Astrocyte (in vitro differentiated cells and primary cell): ENCODE measurements at regions not wholly inside any gene's neighbourhood (a gene's known extent, or its start where the extent isn't known, plus 50 kb on each side); places are given as distances from the start of the nearest gene placed in this dataset.

Experiments
- DNase-seq: peaks from one replicate; pipeline ENCODE4 v3.0.0-alpha.2; 2010; ENCODE audit warnings: low read depth
- FAIRE-seq: peaks from 2 replicates; lab custom pipeline; 2011; peaks lifted over from hg19 to GRCh38; lab: Jason Lieb, UNC
- H2AFZ ChIP-seq: 2 replicates; pipeline ENCODE4 v1.6.0; 2012; ENCODE audit warnings: low read depth, low read length, inconsistent platforms
- H3K27ac ChIP-seq: 2 replicates; pipeline ENCODE4 v1.5.1; 2011; ENCODE audit warnings: low read depth, low read length, inconsistent platforms
- H3K27me3 ChIP-seq: 2 replicates; pipeline ENCODE4 v1.6.0; 2011; ENCODE audit warnings: low read length, inconsistent platforms; ENCODE audit not compliant: insufficient read depth
- H3K36me3 ChIP-seq: 2 replicates; pipeline ENCODE4 v1.5.1; 2011; ENCODE audit warnings: low read length, inconsistent platforms; ENCODE audit not compliant: insufficient read depth
- H3K4me1 ChIP-seq: 2 replicates; pipeline ENCODE4 v1.5.1; 2011; ENCODE audit warnings: low read length, inconsistent platforms; ENCODE audit not compliant: insufficient read depth
- H3K4me2 ChIP-seq: 2 replicates; pipeline ENCODE4 v1.6.0; 2012; ENCODE audit warnings: low read length, inconsistent platforms
- H3K4me3 ChIP-seq: 2 replicates; pipeline ENCODE4 v1.5.1; 2011; ENCODE audit warnings: low read depth, mild to moderate bottlenecking, low read length, inconsistent platforms; ENCODE audit not compliant: insufficient read depth
- H3K79me2 ChIP-seq: 2 replicates; pipeline ENCODE4 v1.6.0; 2012; ENCODE audit warnings: mild to moderate bottlenecking, low read length, inconsistent platforms; ENCODE audit not compliant: insufficient read depth
- H3K9ac ChIP-seq: 2 replicates; pipeline ENCODE4 v1.6.0; 2012; ENCODE audit warnings: mild to moderate bottlenecking, low read length, inconsistent platforms
- H3K9me3 ChIP-seq: 2 replicates; pipeline ENCODE4 v1.5.1; 2012; ENCODE audit warnings: low read depth, mild to moderate bottlenecking, low read length, inconsistent platforms; ENCODE audit not compliant: insufficient read depth
- H4K20me1 ChIP-seq: 2 replicates; pipeline ENCODE4 v1.6.0; 2012; ENCODE audit warnings: low read length, inconsistent platforms; ENCODE audit not compliant: insufficient read depth
- H3K27ac Mint-ChIP-seq: one replicate; pipeline ENCODE4 v1.8.0; 2021; ENCODE audit warnings: mild to moderate bottlenecking, mixed read lengths; ENCODE audit not compliant: unreplicated experiment
- H3K27me3 Mint-ChIP-seq: one replicate; pipeline ENCODE4 v1.8.0; 2021; ENCODE audit warnings: low read depth, mixed read lengths; ENCODE audit not compliant: unreplicated experiment
- H3K36me3 Mint-ChIP-seq: one replicate; pipeline ENCODE4 v1.8.0; 2021; ENCODE audit warnings: low read depth, mixed read lengths; ENCODE audit not compliant: unreplicated experiment
- H3K4me1 Mint-ChIP-seq: one replicate; pipeline ENCODE4 v1.8.0; 2021; ENCODE audit warnings: low read depth, mixed read lengths; ENCODE audit not compliant: unreplicated experiment
- H3K4me3 Mint-ChIP-seq: one replicate; pipeline ENCODE4 v1.8.0; 2021; ENCODE audit warnings: mild to moderate bottlenecking, moderate library complexity, mixed read lengths; ENCODE audit not compliant: unreplicated experiment
- H3K9me3 Mint-ChIP-seq: one replicate; pipeline ENCODE4 v1.8.0; 2021; ENCODE audit warnings: mild to moderate bottlenecking, mixed read lengths; ENCODE audit not compliant: unreplicated experiment
- EZH2 ChIP-seq: IDR thresholded peaks from 2 replicates; pipeline ENCODE4 v1.6.1; 2012; ENCODE audit warnings: mild to moderate bottlenecking, low read length, inconsistent platforms; ENCODE audit not compliant: insufficient read depth
- TF ChIP-seq, protein P1 (sequence below): IDR thresholded peaks from 2 replicates; pipeline ENCODE4 v1.5.1; 2011; ENCODE audit warnings: low read depth, mild to moderate bottlenecking, inconsistent platforms, low read length, moderate library complexity; ENCODE audit not compliant: insufficient read depth

GRCh38 chr12:113766131-113766878 is 199.8 kb downstream of the RBM19 start:
- Mint-ChIP-seq H3K4me3 (no peak overlapping the region), H3K27ac (no peak overlapping the region), H3K9me3 (no peaks in the 10 kb centered on the region), H3K36me3 (no peaks in the 10 kb centered on the region), H3K4me1 (peaks cover 12% of the 10 kb centered on the region), H3K27me3 (peaks cover 17% of the 10 kb centered on the region)
- H3K79me2 ChIP-seq = no peaks in the 10 kb centered on the region
- H3K4me1 ChIP-seq = peaks cover 11% of the 10 kb centered on the region
- H3K27ac ChIP-seq = no peak overlapping the region
- no peaks in the 10 kb centered on the region for H4K20me1 ChIP-seq
- FAIRE-seq (no peak), DNase-seq (no peak)
- peaks cover 12% of the 10 kb centered on the region for H3K27me3 ChIP-seq
- no peaks in the 10 kb centered on the region for H3K36me3 ChIP-seq
- H3K9me3 ChIP-seq = no peaks in the 10 kb centered on the region
- no peak overlapping the region for H3K4me3 ChIP-seq
- H3K9ac ChIP-seq = no peak overlapping the region
- TF ChIP-seq, protein P1, sequence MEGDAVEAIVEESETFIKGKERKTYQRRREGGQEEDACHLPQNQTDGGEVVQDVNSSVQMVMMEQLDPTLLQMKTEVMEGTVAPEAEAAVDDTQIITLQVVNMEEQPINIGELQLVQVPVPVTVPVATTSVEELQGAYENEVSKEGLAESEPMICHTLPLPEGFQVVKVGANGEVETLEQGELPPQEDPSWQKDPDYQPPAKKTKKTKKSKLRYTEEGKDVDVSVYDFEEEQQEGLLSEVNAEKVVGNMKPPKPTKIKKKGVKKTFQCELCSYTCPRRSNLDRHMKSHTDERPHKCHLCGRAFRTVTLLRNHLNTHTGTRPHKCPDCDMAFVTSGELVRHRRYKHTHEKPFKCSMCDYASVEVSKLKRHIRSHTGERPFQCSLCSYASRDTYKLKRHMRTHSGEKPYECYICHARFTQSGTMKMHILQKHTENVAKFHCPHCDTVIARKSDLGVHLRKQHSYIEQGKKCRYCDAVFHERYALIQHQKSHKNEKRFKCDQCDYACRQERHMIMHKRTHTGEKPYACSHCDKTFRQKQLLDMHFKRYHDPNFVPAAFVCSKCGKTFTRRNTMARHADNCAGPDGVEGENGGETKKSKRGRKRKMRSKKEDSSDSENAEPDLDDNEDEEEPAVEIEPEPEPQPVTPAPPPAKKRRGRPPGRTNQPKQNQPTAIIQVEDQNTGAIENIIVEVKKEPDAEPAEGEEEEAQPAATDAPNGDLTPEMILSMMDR = no peak
- no peak for TF ChIP-seq EZH2
- no peak overlapping the region for H2AFZ ChIP-seq
- peak overlapping the region; percentile 50 for H3K4me2 ChIP-seq

DNA sequence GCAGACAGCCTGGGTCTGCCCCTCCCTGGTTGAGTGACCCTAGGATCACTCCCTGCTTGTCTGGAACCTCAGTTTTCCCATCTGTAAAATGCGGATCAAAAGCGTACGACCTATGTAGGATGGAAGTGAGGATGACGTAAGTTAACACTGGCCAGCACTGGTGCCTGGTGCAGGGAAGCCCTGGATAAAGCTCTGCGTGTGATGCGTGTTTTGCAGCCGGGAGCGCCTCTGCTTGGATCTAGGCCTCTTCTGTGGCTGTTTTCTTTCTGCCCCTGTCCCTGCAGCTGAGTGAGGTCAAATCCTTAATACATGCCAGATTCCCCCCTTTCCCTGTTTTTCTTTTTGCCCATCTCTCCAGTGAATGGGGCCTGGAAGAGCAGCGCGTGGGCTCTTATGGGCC is 201.5 kb downstream of the RBM19 start:
- FAIRE-seq = no peak
- Histone ChIP-seq H3K27ac (no peak overlapping the region), H3K79me2 (no peaks in the 10 kb centered on the region), H3K36me3 (no peaks in the 10 kb centered on the region), H3K4me2 (no peak overlapping the region), H3K4me3 (no peak overlapping the region), H2AFZ (no peak overlapping the region), H3K9ac (no peak overlapping the region), H3K27me3 (peaks cover 13% of the 10 kb centered on the region), H4K20me1 (no peaks in the 10 kb centered on the region), H3K9me3 (no peaks in the 10 kb centered on the region), H3K4me1 (peaks cover 11% of the 10 kb centered on the region)
- TF ChIP-seq, protein P1 = no peak
- no peak for TF ChIP-seq EZH2
- no peak for DNase-seq
- no peak overlapping the region for H3K27ac Mint-ChIP-seq
- no peaks in the 10 kb centered on the region for H3K9me3 Mint-ChIP-seq
- H3K4me1 Mint-ChIP-seq = peaks cover 12% of the 10 kb centered on the region
- H3K4me3 Mint-ChIP-seq = no peak overlapping the region
- peaks cover 21% of the 10 kb centered on the region for H3K27me3 Mint-ChIP-seq
- no peaks in the 10 kb centered on the region for H3K36me3 Mint-ChIP-seq
